ENCODE measurements at regions not wholly inside any gene's neighbourhood (a gene's known extent, or its start where the extent isn't known, plus 50 kb on each side); places are given as distances from the start of the nearest gene placed in this dataset.

- Histone ChIP-seq H3K9me3 (no peaks in the 10 kb centered on the region), H3K27ac (no peak overlapping the region), H3K36me3 (replicated peaks in 1 of 2; ENCODE audit: insufficient read depth in 1 of 2, low read depth in 2 of 2) (no peaks in the 10 kb centered on the region), H3K4me3 (no peak overlapping the region), H3K27me3 (no peaks in the 10 kb centered on the region), H3K4me1 (no peaks in the 10 kb centered on the region)
- 55 to 66% methylated on average over 2 of the region's 2 CpGs for WGBS, 2 donors
- ATAC-seq, result no peak
- TF ChIP-seq CTCF (IDR thresholded peaks at IDR 0.05) (no peak), POLR2A (IDR thresholded peaks at IDR 0.05) (no peak)
- DNase-seq, result no peak
- intact Hi-C loops (cut with DNase I), result no loop called here
These were observed 190.7 kb upstream of the CLNK start for GRCh38 chr4:10875144-10875799.

DNA sequence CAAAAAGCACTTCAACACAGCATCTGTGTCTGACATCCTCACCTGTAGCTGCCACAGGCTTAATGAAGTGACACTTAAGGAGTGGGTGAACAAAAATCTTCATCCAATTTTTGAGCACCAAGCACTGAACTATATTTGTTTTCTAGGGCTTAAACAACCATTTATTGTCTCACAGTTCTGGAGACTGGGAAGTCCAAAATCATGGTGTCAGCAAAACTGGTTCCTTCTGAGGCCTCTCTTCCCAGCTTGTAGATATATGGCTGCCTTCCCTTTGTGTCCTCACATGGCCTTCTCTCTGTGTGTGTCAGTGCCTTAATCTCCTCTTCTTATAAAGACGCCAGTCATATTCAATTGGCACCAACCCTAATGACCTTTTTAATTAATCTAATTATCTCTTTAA, 189.2 kb upstream of the CLNK start:
- TF ChIP-seq POLR2A (IDR thresholded peaks at IDR 0.05), result no peak
- no peak for TF ChIP-seq CTCF (IDR thresholded peaks at IDR 0.05)
- DNase-seq, result no peak
- 40 to 50% methylated on average over 1 of the region's 1 CpG for WGBS, 2 donors
- Histone ChIP-seq H3K27me3 (no peaks in the 10 kb centered on the region), H3K36me3 (replicated peaks in 1 of 2; ENCODE audit: insufficient read depth in 1 of 2, low read depth in 2 of 2) (no peaks in the 10 kb centered on the region), H3K4me3 (no peak overlapping the region), H3K27ac (no peak overlapping the region), H3K4me1 (no peaks in the 10 kb centered on the region), H3K9me3 (no peaks in the 10 kb centered on the region)
- intact Hi-C loops (cut with DNase I), result no loop called here
- ATAC-seq, result no peak

- Histone ChIP-seq H3K27ac (no peak overlapping the region), H3K27me3 (no peaks in the 10 kb centered on the region), H3K4me3 (no peak overlapping the region), H3K4me1 (no peaks in the 10 kb centered on the region), H3K36me3 (replicated peaks in 1 of 2; ENCODE audit: insufficient read depth in 1 of 2, low read depth in 2 of 2) (no peaks in the 10 kb centered on the region), H3K9me3 (no peaks in the 10 kb centered on the region)
- intact Hi-C loops (cut with DNase I), result no loop called here
- 40 to 63% methylated on average over 4 of the region's 4 CpGs for WGBS, 2 donors
- DNase-seq, result no peak
- TF ChIP-seq CTCF (IDR thresholded peaks at IDR 0.05) (no peak), POLR2A (IDR thresholded peaks at IDR 0.05) (no peak)
- ATAC-seq, result no peak
These were observed 188.4 kb upstream of the CLNK start for GRCh38 chr4:10872833-10873517.

DNA sequence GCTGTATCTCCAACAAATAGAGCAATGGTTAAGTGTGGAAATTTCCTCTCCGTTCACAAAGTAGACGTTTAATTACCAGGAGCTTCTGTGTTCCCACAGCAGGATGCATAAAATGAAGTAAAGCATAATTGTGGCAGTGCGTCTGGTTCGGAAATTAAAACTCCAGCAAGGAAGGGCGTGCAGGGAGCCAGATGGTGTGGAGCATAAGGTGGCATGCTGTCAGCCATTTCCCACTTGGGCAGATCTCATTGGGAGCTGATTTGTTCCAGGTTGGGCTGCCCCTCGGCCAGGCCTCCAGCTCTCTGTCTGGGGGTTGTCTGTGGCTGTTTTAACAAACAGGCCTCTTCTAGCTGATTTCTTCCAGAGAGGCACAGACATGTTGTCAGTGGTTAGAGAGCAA, 182.1 kb upstream of the CLNK start:
- TF ChIP-seq CTCF (IDR thresholded peaks at IDR 0.05), result no peak
- no peak for TF ChIP-seq POLR2A (IDR thresholded peaks at IDR 0.05)
- DNase-seq (no peak), ATAC-seq (no peak)
- no peaks in the 10 kb centered on the region for H3K4me1 ChIP-seq
- H3K36me3 ChIP-seq (replicated peaks in 1 of 2; ENCODE audit: insufficient read depth in 1 of 2, low read depth in 2 of 2), result no peaks in the 10 kb centered on the region
- no peak overlapping the region for H3K27ac ChIP-seq
- no peaks in the 10 kb centered on the region for H3K9me3 ChIP-seq
- no peaks in the 10 kb centered on the region for H3K27me3 ChIP-seq
- no peak overlapping the region for H3K4me3 ChIP-seq
- 44 to 48% methylated on average over 6 of the region's 6 CpGs for WGBS, 2 donors
- intact Hi-C loops (cut with DNase I), result no loop called here

GRCh38 chr4:10861036-10861435, 176.5 kb upstream of the CLNK start:
- H3K4me3 ChIP-seq, result no peak overlapping the region
- 34 to 49% methylated on average over 3 of the region's 3 CpGs for WGBS, 2 donors
- intact Hi-C loops (cut with DNase I), result no loop called here
- no peaks in the 10 kb centered on the region for H3K36me3 ChIP-seq (replicated peaks in 1 of 2; ENCODE audit: insufficient read depth in 1 of 2, low read depth in 2 of 2)
- DNase-seq (no peak), ATAC-seq (no peak)
- no peaks in the 10 kb centered on the region for H3K27me3 ChIP-seq
- no peaks in the 10 kb centered on the region for H3K4me1 ChIP-seq
- TF ChIP-seq POLR2A (IDR thresholded peaks at IDR 0.05) (no peak), CTCF (IDR thresholded peaks at IDR 0.05) (no peak)
- no peaks in the 10 kb centered on the region for H3K9me3 ChIP-seq
- no peak overlapping the region for H3K27ac ChIP-seq

Measured in body of pancreas (tissue), 4 donors.